SK-N-SH (cell line): ENCODE measurements at regions not wholly inside any gene's neighbourhood (a gene's known extent, or its start where the extent isn't known, plus 50 kb on each side); places are given as distances from the start of the nearest gene placed in this dataset.

Experiments
- CTCF ChIA-PET: fragments of 300-600, 350-600 bp; formaldehyde crosslinking; extraction: SDS; loops from one replicate; lab custom pipeline; 2021; lab: Yijun Ruan, JAX
- POLR2A ChIA-PET: fragments of 350-600 bp; sonication (Branson Sonifier 250); formaldehyde crosslinking; extraction: SDS; loops from one replicate; lab custom pipeline; 2020; ENCODE audit warnings: antibody characterized with exemption, inconsistent platforms; lab: Yijun Ruan, JAX
- DNase-seq: peaks from one replicate; pipeline ENCODE4 v3.0.0; 2012
- H2AFZ ChIP-seq: fragments of 200-600 bp; sonication (generic); 2 replicates; pipeline ENCODE4 v1.8.1; 2016; ENCODE audit warnings: antibody characterized with exemption, mild to moderate bottlenecking, low read depth
- H3F3A ChIP-seq: fragments of 200-600 bp; sonication (generic); replicated peaks from 2 replicates; pipeline ENCODE3; 2016; ENCODE audit warnings: antibody characterized with exemption, mild to moderate bottlenecking; ENCODE audit not compliant: insufficient read depth
- H3K27ac ChIP-seq, 2 experiments: fragments of 200-500 bp in 1 of 2; fragments of 200-600 bp in 1 of 2; sonication (Bioruptor generic) in 1 of 2; sonication (generic), shearing (Covaris generic) in 1 of 2; 2 replicates each; pipeline versions ENCODE4 v1.5.1 to v1.6.1; 2014 to 2016; ENCODE audit warnings: low read depth in 2 of 2, inconsistent platforms in 1 of 2, low read length in 1 of 2, mild to moderate bottlenecking in 1 of 2, mixed read lengths in 1 of 2
- H3K27me3 ChIP-seq: fragments of 200-600 bp; sonication (generic), shearing (Covaris generic); 2 replicates; pipeline ENCODE4 v1.6.1; 2016; ENCODE audit warnings: mixed run types; ENCODE audit not compliant: insufficient read depth
- H3K36me3 ChIP-seq, 2 experiments: fragments of 200-500 bp in 1 of 2; fragments of 200-600 bp in 1 of 2; sonication (Bioruptor generic) in 1 of 2; sonication (generic) in 1 of 2; replicated peaks in 1 of 2; 2 replicates each; pipeline versions ENCODE3 to v1.5.1; 2014 to 2016; ENCODE audit warnings: low read length in 1 of 2, mild to moderate bottlenecking in 1 of 2; ENCODE audit not compliant: insufficient read depth in 2 of 2, control insufficient read depth in 1 of 2
- H3K4me1 ChIP-seq, 2 experiments: fragments of 200-500 bp in 1 of 2; fragments of 200-600 bp in 1 of 2; sonication (Bioruptor generic) in 1 of 2; sonication (generic), shearing (Covaris generic) in 1 of 2; 2 replicates each; pipeline versions ENCODE4 v1.5.1 to v1.6.1; 2014 to 2016; ENCODE audit warnings: low read depth in 1 of 2, low read length in 1 of 2, mixed run types in 1 of 2; ENCODE audit not compliant: insufficient read depth in 2 of 2, control insufficient read depth in 1 of 2
- H3K4me2 ChIP-seq: fragments of 200-600 bp; sonication (generic), shearing (Covaris generic); 2 replicates; pipeline ENCODE4 v1.6.1; 2017; ENCODE audit warnings: mixed run types
- H3K4me3 ChIP-seq, 2 experiments: fragments of 200-500 bp in 1 of 2; fragments of 200-600 bp in 1 of 2; sonication (Bioruptor generic) in 1 of 2; sonication (generic), shearing (Covaris generic) in 1 of 2; 2 replicates each; pipeline versions ENCODE4 v1.5.1 to v1.8.1; 2014 to 2016; ENCODE audit warnings: low read depth in 2 of 2, inconsistent platforms in 1 of 2, low read length in 1 of 2, mild to moderate bottlenecking in 1 of 2, mixed read lengths in 1 of 2, moderate library complexity in 1 of 2
- H3K79me2 ChIP-seq: fragments of 200-600 bp; sonication (generic); 2 replicates; pipeline ENCODE4 v1.8.1; 2017; ENCODE audit warnings: mild to moderate bottlenecking; ENCODE audit not compliant: insufficient read depth
- H3K9ac ChIP-seq: fragments of 200-600 bp; sonication (generic); 2 replicates; pipeline ENCODE4 v1.6.1; 2017; ENCODE audit warnings: mixed run types
- H3K9me2 ChIP-seq: fragments of 200-600 bp; sonication (generic); 2 replicates; pipeline ENCODE4 v1.6.1; 2017; ENCODE audit warnings: mixed run types
- H3K9me3 ChIP-seq: fragments of 200-600 bp; sonication (generic); 2 replicates; pipeline ENCODE4 v1.6.1; 2017; ENCODE audit warnings: mixed run types, mild to moderate bottlenecking, moderate library complexity
- H4K20me1 ChIP-seq: fragments of 200-600 bp; sonication (generic); 2 replicates; pipeline ENCODE4 v1.6.1; 2017; ENCODE audit warnings: mild to moderate bottlenecking, mixed run types; ENCODE audit not compliant: insufficient read depth
- CTCF ChIP-seq: fragments of 200-600 bp; sonication (generic); IDR thresholded peaks from 2 replicates; pipeline ENCODE4 v1.6.1; 2017; ENCODE audit warnings: antibody characterized with exemption, mild to moderate bottlenecking, moderate library complexity
- EZH2phosphoT487 ChIP-seq: fragments of 200-600 bp; sonication (generic); IDR thresholded peaks from 2 replicates; pipeline ENCODE4 v1.6.1; 2017; ENCODE audit warnings: low read depth, mixed run types, mild to moderate bottlenecking, antibody characterized with exemption, moderate library complexity, borderline replicate concordance
- FOSL2 ChIP-seq: IDR thresholded peaks from 2 replicates; pipeline ENCODE4 v1.4.0; 2012; ENCODE audit warnings: low read depth, mild to moderate bottlenecking, moderate library complexity, borderline replicate concordance
- FOXJ3 ChIP-seq: sonication (generic); formaldehyde crosslinking; IDR thresholded peaks from 2 replicates; pipeline ENCODE4 v1.5.1; 2020; ENCODE audit warnings: mild to moderate bottlenecking, missing genetic modification reagents
- FOXM1 ChIP-seq: IDR thresholded peaks from 2 replicates; pipeline ENCODE4 v1.4.0; 2012; ENCODE audit warnings: low read depth, mild to moderate bottlenecking
- GABPA ChIP-seq: IDR thresholded peaks from 2 replicates; pipeline ENCODE4 v1.4.0; 2012; ENCODE audit warnings: low read depth, mild to moderate bottlenecking
- JUND ChIP-seq: IDR thresholded peaks from 2 replicates; pipeline ENCODE4 v1.4.0; 2012
- MXI1 ChIP-seq: IDR thresholded peaks from 2 replicates; pipeline ENCODE4 v1.6.1; 2012; ENCODE audit warnings: mild to moderate bottlenecking, low read depth, low read length, improper control_type of control experiment
- NFIC ChIP-seq: IDR thresholded peaks from 2 replicates; pipeline ENCODE4 v1.4.0; 2012; ENCODE audit warnings: borderline replicate concordance
- POLR2AphosphoS5 ChIP-seq: IDR thresholded peaks from 2 replicates; pipeline ENCODE4 v1.6.1; 2012; ENCODE audit warnings: low read depth, low read length
- REST ChIP-seq: IDR thresholded peaks from 2 replicates; pipeline ENCODE4 v1.6.1; 2012; ENCODE audit warnings: mild to moderate bottlenecking, low read depth, low read length, moderate library complexity
- SIN3A ChIP-seq: IDR thresholded peaks from 2 replicates; pipeline ENCODE4 v1.6.1; 2012; ENCODE audit warnings: low read depth, mild to moderate bottlenecking, low read length, moderate library complexity, borderline replicate concordance
- USF2 ChIP-seq: fragments of 150-350 bp; IDR thresholded peaks from 2 replicates; pipeline ENCODE4 v1.6.1; 2017; ENCODE audit warnings: antibody characterized with exemption, low read length, low read depth, borderline replicate concordance
- YY1 ChIP-seq: IDR thresholded peaks from 2 replicates; pipeline ENCODE4 v1.4.0; 2012; ENCODE audit warnings: low read depth, mild to moderate bottlenecking
- ZBTB33 ChIP-seq: IDR thresholded peaks from 2 replicates; pipeline ENCODE4 v1.4.0; 2012; ENCODE audit warnings: low read depth, borderline replicate concordance
- WGBS: methylation state at CpG from one replicate; pipeline ENCODE4 v1.1.6; 2017; ENCODE audit warnings: low lambda C conversion rate; 5-methylcytosine and 5-hydroxymethylcytosine counted together
- TF ChIP-seq, protein P1 (sequence below): fragments of 150-350 bp; IDR thresholded peaks from 2 replicates; pipeline ENCODE4 v1.6.1; 2016; ENCODE audit warnings: mild to moderate bottlenecking, low read depth, low read length

DNA sequence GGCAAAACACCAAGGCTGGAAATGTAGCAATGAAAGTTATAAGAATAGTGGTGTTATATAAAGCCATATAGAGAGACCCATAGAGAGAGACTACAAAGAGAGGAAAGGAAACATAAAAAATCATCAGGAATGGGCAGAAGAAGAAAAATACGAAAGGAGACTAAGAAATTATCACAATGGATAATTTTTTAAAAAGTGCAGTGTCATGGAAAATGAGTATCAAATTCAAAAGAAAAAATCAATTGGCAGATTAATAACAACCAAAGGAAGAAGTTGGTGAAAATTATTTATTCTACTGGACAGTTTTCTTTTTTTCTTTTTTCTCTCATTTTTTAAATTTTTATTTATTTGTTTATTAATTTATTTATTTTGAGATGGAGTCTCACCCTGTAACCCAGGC is 1488.4 kb upstream of the WWC1 start:
- POLR2A ChIA-PET, result no interaction called here
- no peak for DNase-seq

More for the DNA sequence above, 1488.4 kb upstream of the WWC1 start:
- H3K27me3 ChIP-seq, result no peaks in the 10 kb centered on the region
- no peaks in the 10 kb centered on the region for H3K36me3 ChIP-seq
- no peaks in the 10 kb centered on the region for H3K4me1 ChIP-seq
- H3K9ac ChIP-seq, result no peak overlapping the region
- 14% methylated on average over 1 of the region's 1 CpG for WGBS
- H3K4me2 ChIP-seq, result no peak overlapping the region
- H3K9me2 ChIP-seq, result no peaks in the 10 kb centered on the region
- no peaks in the 10 kb centered on the region for H4K20me1 ChIP-seq
- H3K27ac ChIP-seq, result no peak overlapping the region
- CTCF ChIA-PET, result no interaction called here
- no peak overlapping the region for H3K4me3 ChIP-seq
- H2AFZ ChIP-seq, result no peak overlapping the region
- H3K9me3 ChIP-seq, result no peaks in the 10 kb centered on the region
- no peaks in the 10 kb centered on the region for H3F3A ChIP-seq
- TF ChIP-seq FOXM1, result no peak
- TF ChIP-seq SIN3A, result no peak
- TF ChIP-seq, protein P1, sequence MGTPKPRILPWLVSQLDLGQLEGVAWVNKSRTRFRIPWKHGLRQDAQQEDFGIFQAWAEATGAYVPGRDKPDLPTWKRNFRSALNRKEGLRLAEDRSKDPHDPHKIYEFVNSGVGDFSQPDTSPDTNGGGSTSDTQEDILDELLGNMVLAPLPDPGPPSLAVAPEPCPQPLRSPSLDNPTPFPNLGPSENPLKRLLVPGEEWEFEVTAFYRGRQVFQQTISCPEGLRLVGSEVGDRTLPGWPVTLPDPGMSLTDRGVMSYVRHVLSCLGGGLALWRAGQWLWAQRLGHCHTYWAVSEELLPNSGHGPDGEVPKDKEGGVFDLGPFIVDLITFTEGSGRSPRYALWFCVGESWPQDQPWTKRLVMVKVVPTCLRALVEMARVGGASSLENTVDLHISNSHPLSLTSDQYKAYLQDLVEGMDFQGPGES, result no peak
- no peak for TF ChIP-seq MXI1
- TF ChIP-seq NFIC, result no peak
- TF ChIP-seq REST, result no peak
- TF ChIP-seq USF2, result no peak
- no peak for TF ChIP-seq EZH2phosphoT487
- TF ChIP-seq FOXJ3, result no peak
- no peak for TF ChIP-seq GABPA
- TF ChIP-seq YY1, result no peak
- no peak for TF ChIP-seq FOSL2
- TF ChIP-seq JUND, result no peak
- no peak for TF ChIP-seq CTCF
- no peak for TF ChIP-seq ZBTB33
- TF ChIP-seq POLR2AphosphoS5, result no peak
- H3K79me2 ChIP-seq, result no peaks in the 10 kb centered on the region
